ENCODE measurements at regions not wholly inside any gene's neighbourhood (a gene's known extent, or its start where the extent isn't known, plus 50 kb on each side); places are given as distances from the start of the nearest gene placed in this dataset.

- no peak for TF ChIP-seq PBX3 (CRISPR knock-in tag; IDR thresholded peaks at IDR 0.05; ENCODE audit: borderline replicate concordance)
- TF ChIP-seq TOPORS (CRISPR knock-in tag; IDR thresholded peaks at IDR 0.05), result peak; percentile 78; the same call in 1 of the 2 replicates
- no peak for TF ChIP-seq RBM22 (optimal IDR thresholded peaks at IDR 0.05; ENCODE audit: low read length)
- no peak for TF ChIP-seq THYN1 (CRISPR knock-in tag; IDR thresholded peaks at IDR 0.05; ENCODE audit: borderline replicate concordance, low read depth)
- TF ChIP-seq BRD4 (CRISPR knock-in tag; IDR thresholded peaks at IDR 0.05), result peak; percentile 73; the same call in 1 of the 2 replicates
- TF ChIP-seq TBX2 (CRISPR knock-in tag; IDR thresholded peaks at IDR 0.05; ENCODE audit: borderline replicate concordance), result peak; percentile 99
- no peak for TF ChIP-seq ELF4 (CRISPR knock-in tag; IDR thresholded peaks at IDR 0.05; ENCODE audit: borderline replicate concordance)
- TF ChIP-seq IKZF5 (CRISPR knock-in tag; IDR thresholded peaks at IDR 0.05), result peak; percentile 86
- TF ChIP-seq ZNF777 (CRISPR knock-in tag; IDR thresholded peaks at IDR 0.05), result peak; percentile 67
- TF ChIP-seq ARHGAP35 (CRISPR knock-in tag; IDR thresholded peaks at IDR 0.05; ENCODE audit: borderline replicate concordance), result peak; percentile 69; the same call in 1 of the 2 replicates
- no peak for TF ChIP-seq HMGA1 (CRISPR knock-in tag; conservative IDR thresholded peaks at IDR 0.05)
- TF ChIP-seq MBNL3 (CRISPR knock-in tag; conservative IDR thresholded peaks at IDR 0.05), result no peak
- peak; percentile 63; the same call in 1 of the 2 replicates for TF ChIP-seq KLF11 (CRISPR knock-in tag; IDR thresholded peaks at IDR 0.05)
- TF ChIP-seq JUNB (CRISPR knock-in tag; IDR thresholded peaks at IDR 0.05; ENCODE audit: borderline replicate concordance), result no peak; the same call in 1 of the 2 replicates
- TF ChIP-seq MAFF (IDR thresholded peaks at IDR 0.05; ENCODE audit: low read depth, low read length), result no peak
- TF ChIP-seq BORCS8-MEF2B (CRISPR knock-in tag; IDR thresholded peaks at IDR 0.05), result peak; percentile 80
- no peak; the same call in none of the 2 replicates for TF ChIP-seq ZMYM4 (CRISPR knock-in tag; IDR thresholded peaks at IDR 0.05)
- no peak for TF ChIP-seq ZNF720 (CRISPR knock-in tag; IDR thresholded peaks at IDR 0.05)
- TF ChIP-seq HES4 (CRISPR knock-in tag; IDR thresholded peaks at IDR 0.05; ENCODE audit: borderline replicate concordance), result no peak
- TF ChIP-seq ZNF503 (CRISPR knock-in tag; IDR thresholded peaks at IDR 0.05), result peak; percentile 99
- peak; percentile 91 for TF ChIP-seq TP53 (CRISPR knock-in tag; conservative IDR thresholded peaks at IDR 0.05)
- TF ChIP-seq NRL (CRISPR knock-in tag; IDR thresholded peaks at IDR 0.05; ENCODE audit: borderline replicate concordance), result no peak
- peak; percentile 50; the same call in 1 of the 2 replicates for TF ChIP-seq DMAP1 (CRISPR knock-in tag; IDR thresholded peaks at IDR 0.05)
- TF ChIP-seq PAWR (CRISPR knock-in tag; IDR thresholded peaks at IDR 0.05; ENCODE audit: borderline replicate concordance), result no peak
- peak; percentile 61; the same call in 1 of the 2 replicates for TF ChIP-seq TFDP1 (CRISPR knock-in tag; IDR thresholded peaks at IDR 0.05; ENCODE audit: borderline replicate concordance)
- no peak for TF ChIP-seq ZNF282 (IDR thresholded peaks at IDR 0.05; ENCODE audit: partially characterized antibody)
Observed at GRCh38 chr16:85422632-85423550, 190.2 kb upstream of the GSE1 start (continued).
